Peyer's patch (tissue), 4 donors: ENCODE measurements at regions not wholly inside any gene's neighbourhood (a gene's known extent, or its start where the extent isn't known, plus 50 kb on each side); places are given as distances from the start of the nearest gene placed in this dataset.

Source experiments
- POLR2A ChIP-seq, 2 donors: fragments of 450-650 bp; IDR thresholded peaks; one replicate each; pipeline ENCODE4 v1.5.1; 2017; ENCODE audit warnings: antibody characterized with exemption in 2 of 2, mild to moderate bottlenecking in 2 of 2, moderate library complexity in 2 of 2
- TF ChIP-seq, protein P1 (sequence below), 6 experiments: fragments of 450-650 bp in 4 of 6; fragments of 200-600 bp in 2 of 6; sonication (generic) in 1 of 6; IDR thresholded peaks; one replicate each; pipeline ENCODE4 v1.5.1; 2017 to 2019; ENCODE audit warnings: antibody characterized with exemption in 6 of 6, mild to moderate bottlenecking in 3 of 6, moderate library complexity in 1 of 6

DNA sequence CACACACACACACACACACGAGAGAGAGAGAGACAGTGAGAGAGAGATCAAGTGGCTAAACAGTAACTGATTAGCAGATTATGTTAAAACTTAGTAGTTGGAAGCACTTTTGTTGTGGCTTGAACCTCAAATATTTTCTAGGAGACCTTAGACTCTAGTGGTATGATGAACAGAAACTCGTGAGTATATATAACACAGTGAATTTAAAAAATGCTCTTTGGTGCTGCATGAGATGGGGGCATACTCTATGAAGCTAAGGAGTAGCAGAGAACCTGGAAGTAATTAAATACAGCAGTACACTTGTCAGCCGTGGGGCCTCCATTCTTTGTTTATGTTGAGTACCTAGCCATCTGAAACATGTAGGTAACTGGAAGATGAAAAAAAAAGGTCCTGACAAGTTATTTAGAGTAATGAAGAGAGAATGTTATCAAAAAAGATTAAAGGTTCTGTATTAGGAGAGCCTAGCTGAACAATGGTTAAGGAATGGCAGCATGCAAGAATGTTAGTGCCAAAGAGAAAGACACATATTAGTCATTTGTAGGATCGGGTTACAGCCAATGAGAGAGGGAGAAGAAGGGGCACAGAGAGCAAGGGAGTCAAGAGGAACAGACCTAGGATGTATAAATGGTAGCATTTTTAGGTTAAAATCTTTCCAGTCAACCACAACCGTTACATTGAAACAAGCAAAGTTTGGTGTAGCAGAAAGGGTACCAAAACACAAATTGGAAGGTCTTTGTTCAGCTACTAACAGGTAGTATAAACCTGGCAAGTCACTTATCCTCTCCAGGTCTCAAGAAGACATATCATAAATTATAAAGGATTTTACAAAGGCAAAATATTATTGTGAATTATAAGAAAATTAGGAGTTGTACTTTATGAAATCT lies 316.7 kb upstream of the DIPK2B start:
- TF ChIP-seq, protein P1, sequence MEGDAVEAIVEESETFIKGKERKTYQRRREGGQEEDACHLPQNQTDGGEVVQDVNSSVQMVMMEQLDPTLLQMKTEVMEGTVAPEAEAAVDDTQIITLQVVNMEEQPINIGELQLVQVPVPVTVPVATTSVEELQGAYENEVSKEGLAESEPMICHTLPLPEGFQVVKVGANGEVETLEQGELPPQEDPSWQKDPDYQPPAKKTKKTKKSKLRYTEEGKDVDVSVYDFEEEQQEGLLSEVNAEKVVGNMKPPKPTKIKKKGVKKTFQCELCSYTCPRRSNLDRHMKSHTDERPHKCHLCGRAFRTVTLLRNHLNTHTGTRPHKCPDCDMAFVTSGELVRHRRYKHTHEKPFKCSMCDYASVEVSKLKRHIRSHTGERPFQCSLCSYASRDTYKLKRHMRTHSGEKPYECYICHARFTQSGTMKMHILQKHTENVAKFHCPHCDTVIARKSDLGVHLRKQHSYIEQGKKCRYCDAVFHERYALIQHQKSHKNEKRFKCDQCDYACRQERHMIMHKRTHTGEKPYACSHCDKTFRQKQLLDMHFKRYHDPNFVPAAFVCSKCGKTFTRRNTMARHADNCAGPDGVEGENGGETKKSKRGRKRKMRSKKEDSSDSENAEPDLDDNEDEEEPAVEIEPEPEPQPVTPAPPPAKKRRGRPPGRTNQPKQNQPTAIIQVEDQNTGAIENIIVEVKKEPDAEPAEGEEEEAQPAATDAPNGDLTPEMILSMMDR (IDR thresholded peaks at IDR 0.05) = no peak
- TF ChIP-seq POLR2A (IDR thresholded peaks at IDR 0.05) = no peak
